HepG2 (cell line): ENCODE measurements at regions not wholly inside any gene's neighbourhood (a gene's known extent, or its start where the extent isn't known, plus 50 kb on each side); places are given as distances from the start of the nearest gene placed in this dataset.

Experiments used
- ATF7-NPFF ChIP-seq: sonication (generic); formaldehyde crosslinking; IDR thresholded peaks from 2 replicates; pipeline ENCODE4 v1.8.1; 2023; ENCODE audit warnings: mild to moderate bottlenecking, low read depth, missing genetic modification reagents, moderate library complexity
- CEBPG ChIP-seq: IDR thresholded peaks from 2 replicates; pipeline ENCODE4 v1.6.1; 2016
- CREB1 ChIP-seq, 2 experiments: fragments of 450-650 bp in 1 of 2; IDR thresholded peaks; 2 replicates each; pipeline ENCODE4 v1.6.1; 2016 to 2017; ENCODE audit warnings: control low read depth in 1 of 2, mild to moderate bottlenecking in 1 of 2, missing compliant biosample characterization in 1 of 2, missing genetic modification characterization in 1 of 2
- FOXP1 ChIP-seq, 2 experiments: fragments of 450-650 bp in 1 of 2; IDR thresholded peaks; 2 replicates each; pipeline ENCODE4 v1.6.1; 2017 to 2018; ENCODE audit warnings: antibody characterized with exemption in 1 of 2
- IKZF4 ChIP-seq: sonication (generic); formaldehyde crosslinking; IDR thresholded peaks from 2 replicates; pipeline ENCODE4 v1.5.1; 2020; ENCODE audit warnings: borderline replicate concordance, mild to moderate bottlenecking, low read depth, missing genetic modification reagents; ENCODE audit errors: not compliant biosample characterization
- IRF2 ChIP-seq: IDR thresholded peaks from 2 replicates; pipeline ENCODE4 v1.6.1; 2018; ENCODE audit warnings: missing genetic modification reagents, missing compliant biosample characterization
- IRX3 ChIP-seq: sonication (generic); formaldehyde crosslinking; IDR thresholded peaks from 2 replicates; pipeline ENCODE4 v1.8.1; 2023; ENCODE audit warnings: mild to moderate bottlenecking, low read depth, missing genetic modification reagents, borderline replicate concordance
- KMT2A ChIP-seq: sonication (generic); formaldehyde crosslinking; IDR thresholded peaks from 2 replicates; pipeline ENCODE4 v1.4.0; 2020; ENCODE audit warnings: missing genetic modification reagents
- MTA3 ChIP-seq: sonication (generic); formaldehyde crosslinking; IDR thresholded peaks from 2 replicates; pipeline ENCODE4 v1.4.0; 2020; ENCODE audit warnings: missing genetic modification reagents
- MTF1 ChIP-seq: sonication (generic); formaldehyde crosslinking; IDR thresholded peaks from 2 replicates; pipeline ENCODE4 v1.5.0; 2020; ENCODE audit warnings: missing genetic modification reagents
- NFIC ChIP-seq: IDR thresholded peaks from 2 replicates; pipeline ENCODE4 v1.6.1; 2012; ENCODE audit warnings: mild to moderate bottlenecking, low read length, inconsistent platforms
- NR2F2 ChIP-seq: IDR thresholded peaks from 2 replicates; pipeline ENCODE4 v1.6.1; 2012; ENCODE audit warnings: low read depth, inconsistent platforms, borderline replicate concordance
- SOX13 ChIP-seq, 3 experiments: fragments of 450-650 bp in 1 of 3; sonication (generic) in 1 of 3; formaldehyde crosslinking in 1 of 3; IDR thresholded peaks in 2 of 3; conservative IDR thresholded peaks in 1 of 3; 2 replicates each; pipeline versions ENCODE4 v1.5.0 to v1.6.1; 2016 to 2020; ENCODE audit warnings: antibody characterized with exemption in 1 of 3, mild to moderate bottlenecking in 1 of 3, missing compliant biosample characterization in 1 of 3, missing genetic modification reagents in 1 of 3, moderate library complexity in 1 of 3
- TAF1 ChIP-seq: sonication (generic); formaldehyde crosslinking; IDR thresholded peaks from 2 replicates; pipeline ENCODE4 v1.4.0; 2020; ENCODE audit warnings: missing genetic modification reagents
- TBX2 ChIP-seq: sonication (generic); formaldehyde crosslinking; IDR thresholded peaks from 2 replicates; pipeline ENCODE4 v1.5.0; 2020; ENCODE audit warnings: missing genetic modification reagents, mild to moderate bottlenecking, borderline replicate concordance
- ZFYVE20 ChIP-seq: sonication (generic); formaldehyde crosslinking; IDR thresholded peaks from 2 replicates; pipeline ENCODE4 v1.8.0; 2023; ENCODE audit warnings: low read depth, mild to moderate bottlenecking, moderate library complexity, missing genetic modification reagents, borderline replicate concordance
- ZKSCAN8 ChIP-seq: IDR thresholded peaks from 2 replicates; pipeline ENCODE4 v1.6.1; 2016; ENCODE audit warnings: borderline replicate concordance, missing genetic modification reagents, missing compliant biosample characterization
- ZNF776 ChIP-seq: sonication (generic); formaldehyde crosslinking; IDR thresholded peaks from 2 replicates; pipeline ENCODE4 v1.4.0; 2020; ENCODE audit warnings: mild to moderate bottlenecking, missing genetic modification reagents
- TF ChIP-seq, protein P1 (sequence below): sonication (generic); formaldehyde crosslinking; IDR thresholded peaks from 2 replicates; pipeline ENCODE4 v1.4.0; 2020; ENCODE audit warnings: missing genetic modification reagents
- TF ChIP-seq, protein P2 (sequence below): sonication (generic); formaldehyde crosslinking; IDR thresholded peaks from 2 replicates; pipeline ENCODE4 v1.5.1; 2020; ENCODE audit warnings: missing genetic modification reagents, mild to moderate bottlenecking, borderline replicate concordance
- TF ChIP-seq, protein P3 (sequence below): sonication (generic); formaldehyde crosslinking; IDR thresholded peaks from 2 replicates; pipeline ENCODE4 v1.4.0; 2020; ENCODE audit warnings: missing genetic modification reagents, borderline replicate concordance
- TF ChIP-seq, protein P4 (sequence below): sonication (generic); formaldehyde crosslinking; IDR thresholded peaks from 2 replicates; pipeline ENCODE4 v1.5.0; 2020; ENCODE audit warnings: missing genetic modification reagents
- TF ChIP-seq, protein P5 (sequence below): sonication (generic); IDR thresholded peaks from 2 replicates; pipeline ENCODE4 v1.6.1; 2016; ENCODE audit warnings: low read depth, borderline replicate concordance

DNA sequence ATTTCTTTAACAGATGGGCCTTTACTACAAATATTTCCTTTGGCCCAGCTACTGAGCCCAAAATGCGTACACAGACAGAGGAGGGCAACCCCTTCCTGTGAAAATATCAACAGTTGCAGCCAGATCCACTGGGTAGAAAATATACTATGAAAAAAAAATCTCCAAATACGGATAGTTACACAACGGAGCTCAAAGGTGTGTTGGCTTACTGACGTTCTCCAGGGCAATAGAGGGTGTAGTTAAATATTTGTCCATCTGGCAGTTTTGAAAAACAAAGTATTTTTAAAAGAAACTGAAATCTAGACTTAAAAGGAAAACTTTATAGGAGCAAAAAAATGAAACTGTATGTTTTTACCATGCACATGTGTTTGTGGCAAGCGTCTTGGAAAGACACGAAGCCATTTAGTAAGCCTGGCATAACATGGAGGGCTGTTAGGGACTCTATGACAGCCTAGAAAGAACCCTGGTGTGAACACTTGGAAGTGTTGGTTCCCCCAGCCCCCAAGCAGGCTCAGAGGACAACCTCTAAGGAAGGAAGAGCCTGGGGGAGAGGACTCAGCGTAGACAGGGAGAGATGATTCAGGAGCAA is 157.8 kb upstream of the TRPM3 start (continued):
- TF ChIP-seq, protein P1, sequence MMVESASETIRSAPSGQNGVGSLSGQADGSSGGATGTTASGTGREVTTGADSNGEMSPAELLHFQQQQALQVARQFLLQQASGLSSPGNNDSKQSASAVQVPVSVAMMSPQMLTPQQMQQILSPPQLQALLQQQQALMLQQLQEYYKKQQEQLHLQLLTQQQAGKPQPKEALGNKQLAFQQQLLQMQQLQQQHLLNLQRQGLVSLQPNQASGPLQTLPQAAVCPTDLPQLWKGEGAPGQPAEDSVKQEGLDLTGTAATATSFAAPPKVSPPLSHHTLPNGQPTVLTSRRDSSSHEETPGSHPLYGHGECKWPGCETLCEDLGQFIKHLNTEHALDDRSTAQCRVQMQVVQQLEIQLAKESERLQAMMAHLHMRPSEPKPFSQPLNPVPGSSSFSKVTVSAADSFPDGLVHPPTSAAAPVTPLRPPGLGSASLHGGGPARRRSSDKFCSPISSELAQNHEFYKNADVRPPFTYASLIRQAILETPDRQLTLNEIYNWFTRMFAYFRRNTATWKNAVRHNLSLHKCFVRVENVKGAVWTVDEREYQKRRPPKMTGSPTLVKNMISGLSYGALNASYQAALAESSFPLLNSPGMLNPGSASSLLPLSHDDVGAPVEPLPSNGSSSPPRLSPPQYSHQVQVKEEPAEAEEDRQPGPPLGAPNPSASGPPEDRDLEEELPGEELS (CRISPR knock-in tag) = peak; percentile 60
- TF ChIP-seq ATF7-NPFF (CRISPR knock-in tag) = no peak
- TF ChIP-seq, protein P2, sequence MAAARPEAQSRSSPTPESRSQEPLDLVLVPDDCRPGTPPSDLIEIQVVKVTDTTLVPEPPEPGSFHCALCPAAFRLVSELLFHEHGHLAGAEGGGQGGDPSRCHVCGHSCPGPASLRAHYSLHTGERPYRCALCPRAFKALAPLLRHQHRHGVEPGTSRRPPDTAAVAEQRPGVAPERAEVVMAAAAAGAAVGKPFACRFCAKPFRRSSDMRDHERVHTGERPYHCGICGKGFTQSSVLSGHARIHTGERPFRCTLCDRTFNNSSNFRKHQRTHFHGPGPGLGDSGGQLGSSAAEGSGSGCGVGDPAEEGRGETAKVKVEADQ (CRISPR knock-in tag) = peak; percentile 36; the same call in 1 of the 2 replicates
- TF ChIP-seq KMT2A = 0 out of 2 replicates have a peak, but pooled peaks have one; percentile 19
- no peak for TF ChIP-seq ZNF776 (CRISPR knock-in tag)
- no peak for TF ChIP-seq ZFYVE20 (CRISPR knock-in tag)
- TF ChIP-seq FOXP1 (IDR thresholded peaks at IDR 0.05) = no peak
- TF ChIP-seq FOXP1 (CRISPR knock-in tag; IDR thresholded peaks at IDR 0.05) = peak; percentile 76
- no peak for TF ChIP-seq SOX13 (IDR thresholded peaks at IDR 0.05)
- TF ChIP-seq SOX13 (CRISPR knock-in tag; conservative IDR thresholded peaks at IDR 0.05 in 1 of 2, IDR thresholded peaks at IDR 0.05 in 1 of 2) = peak in 1 of 2 experiments; percentile 73; a peak in 1 of 4 replicates
- peak; percentile 61; the same call in 1 of the 2 replicates for TF ChIP-seq NFIC
- TF ChIP-seq, protein P3, sequence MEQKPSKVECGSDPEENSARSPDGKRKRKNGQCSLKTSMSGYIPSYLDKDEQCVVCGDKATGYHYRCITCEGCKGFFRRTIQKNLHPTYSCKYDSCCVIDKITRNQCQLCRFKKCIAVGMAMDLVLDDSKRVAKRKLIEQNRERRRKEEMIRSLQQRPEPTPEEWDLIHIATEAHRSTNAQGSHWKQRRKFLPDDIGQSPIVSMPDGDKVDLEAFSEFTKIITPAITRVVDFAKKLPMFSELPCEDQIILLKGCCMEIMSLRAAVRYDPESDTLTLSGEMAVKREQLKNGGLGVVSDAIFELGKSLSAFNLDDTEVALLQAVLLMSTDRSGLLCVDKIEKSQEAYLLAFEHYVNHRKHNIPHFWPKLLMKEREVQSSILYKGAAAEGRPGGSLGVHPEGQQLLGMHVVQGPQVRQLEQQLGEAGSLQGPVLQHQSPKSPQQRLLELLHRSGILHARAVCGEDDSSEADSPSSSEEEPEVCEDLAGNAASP = 0 out of 2 replicates have a peak, but pooled peaks have one; percentile 15
- TF ChIP-seq TAF1 (CRISPR knock-in tag) = no peak
- no peak for TF ChIP-seq IKZF4 (CRISPR knock-in tag)
- 0 out of 2 replicates have a peak, but pooled peaks have one; percentile 42 for TF ChIP-seq IRX3 (CRISPR knock-in tag)
- TF ChIP-seq MTF1 (CRISPR knock-in tag) = no peak
- TF ChIP-seq, protein P4, sequence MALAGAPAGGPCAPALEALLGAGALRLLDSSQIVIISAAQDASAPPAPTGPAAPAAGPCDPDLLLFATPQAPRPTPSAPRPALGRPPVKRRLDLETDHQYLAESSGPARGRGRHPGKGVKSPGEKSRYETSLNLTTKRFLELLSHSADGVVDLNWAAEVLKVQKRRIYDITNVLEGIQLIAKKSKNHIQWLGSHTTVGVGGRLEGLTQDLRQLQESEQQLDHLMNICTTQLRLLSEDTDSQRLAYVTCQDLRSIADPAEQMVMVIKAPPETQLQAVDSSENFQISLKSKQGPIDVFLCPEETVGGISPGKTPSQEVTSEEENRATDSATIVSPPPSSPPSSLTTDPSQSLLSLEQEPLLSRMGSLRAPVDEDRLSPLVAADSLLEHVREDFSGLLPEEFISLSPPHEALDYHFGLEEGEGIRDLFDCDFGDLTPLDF (CRISPR knock-in tag) = no peak
- TF ChIP-seq CREB1 (IDR thresholded peaks at IDR 0.05) = no peak
- 0 out of 2 replicates have a peak, but pooled peaks have one; percentile 44 for TF ChIP-seq CREB1 (CRISPR knock-in tag; IDR thresholded peaks at IDR 0.05)
- peak; percentile 72 for TF ChIP-seq CEBPG (CRISPR knock-in tag)
- TF ChIP-seq ZKSCAN8 = peak; percentile 35; the same call in 1 of the 2 replicates
- TF ChIP-seq, protein P5, sequence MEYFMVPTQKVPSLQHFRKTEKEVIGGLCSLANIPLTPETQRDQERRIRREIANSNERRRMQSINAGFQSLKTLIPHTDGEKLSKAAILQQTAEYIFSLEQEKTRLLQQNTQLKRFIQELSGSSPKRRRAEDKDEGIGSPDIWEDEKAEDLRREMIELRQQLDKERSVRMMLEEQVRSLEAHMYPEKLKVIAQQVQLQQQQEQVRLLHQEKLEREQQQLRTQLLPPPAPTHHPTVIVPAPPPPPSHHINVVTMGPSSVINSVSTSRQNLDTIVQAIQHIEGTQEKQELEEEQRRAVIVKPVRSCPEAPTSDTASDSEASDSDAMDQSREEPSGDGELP = peak; percentile 15; the same call in 1 of the 2 replicates
- TF ChIP-seq TBX2 = peak; percentile 42; the same call in 1 of the 2 replicates
- no peak for TF ChIP-seq MTA3 (CRISPR knock-in tag)
- TF ChIP-seq IRF2 (CRISPR knock-in tag) = 0 out of 2 replicates have a peak, but pooled peaks have one; percentile 24
- 0 out of 2 replicates have a peak, but pooled peaks have one; percentile 43 for TF ChIP-seq NR2F2
